ENCODE measurements at regions not wholly inside any gene's neighbourhood (a gene's known extent, or its start where the extent isn't known, plus 50 kb on each side); places are given as distances from the start of the nearest gene placed in this dataset.
"Not testable (repeated sequence)": the region's sequence is repeated elsewhere in the genome, so short reads cannot be mapped to it uniquely, and the experiment has no call there.

- peaks cover 38% of the 10 kb centered on the region for H3K4me1 Mint-ChIP-seq
- H3K4me3 Mint-ChIP-seq = no peak overlapping the region
- no peak for ATAC-seq
- no peaks in the 10 kb centered on the region for H3K27me3 Mint-ChIP-seq
- H3K9me3 Mint-ChIP-seq = peaks cover 18% of the 10 kb centered on the region
- H3K27ac Mint-ChIP-seq = no peak overlapping the region
- H3K36me3 Mint-ChIP-seq = peaks cover 2% of the 10 kb centered on the region
Observed at GRCh38 chr18:8908792-8909510, 193.5 kb upstream of the NDUFV2 start.

- peaks cover 22% of the 10 kb centered on the region for H3K9me3 Mint-ChIP-seq
- H3K4me1 Mint-ChIP-seq = peaks cover 39% of the 10 kb centered on the region
- H3K36me3 Mint-ChIP-seq = peaks cover 14% of the 10 kb centered on the region
- H3K27ac Mint-ChIP-seq = peak overlapping the region; percentile 96
- H3K4me3 Mint-ChIP-seq = no peak overlapping the region
- no peak for ATAC-seq
- H3K27me3 Mint-ChIP-seq = no peaks in the 10 kb centered on the region
Observed at GRCh38 chr18:8910186-8910822, 192.2 kb upstream of the NDUFV2 start.

DNA sequence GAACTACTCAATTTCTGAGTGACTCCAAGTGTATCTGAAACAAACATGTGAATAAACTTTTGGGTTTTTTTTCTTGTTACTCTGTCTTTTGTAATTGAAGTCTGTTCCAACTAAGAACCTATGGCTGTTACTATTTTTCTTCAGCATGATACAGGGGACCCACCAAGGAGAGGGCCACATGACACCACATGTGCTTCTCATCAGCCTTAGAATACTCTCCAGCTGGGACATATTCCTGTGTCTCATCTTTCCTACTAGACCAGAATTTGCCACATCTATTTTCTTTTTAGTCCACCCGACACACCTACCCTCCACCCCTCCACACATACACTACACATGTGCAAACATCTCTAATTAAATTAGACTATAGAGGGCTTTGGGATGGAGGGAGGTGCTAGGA, 191.7 kb upstream of the NDUFV2 start:
- H3K27me3 Mint-ChIP-seq = no peaks in the 10 kb centered on the region
- H3K36me3 Mint-ChIP-seq = peaks cover 14% of the 10 kb centered on the region
- no peak for ATAC-seq
- H3K27ac Mint-ChIP-seq = peak overlapping the region; percentile 96
- H3K4me1 Mint-ChIP-seq = peaks cover 39% of the 10 kb centered on the region
- no peak overlapping the region for H3K4me3 Mint-ChIP-seq
- H3K9me3 Mint-ChIP-seq = peaks cover 22% of the 10 kb centered on the region

DNA sequence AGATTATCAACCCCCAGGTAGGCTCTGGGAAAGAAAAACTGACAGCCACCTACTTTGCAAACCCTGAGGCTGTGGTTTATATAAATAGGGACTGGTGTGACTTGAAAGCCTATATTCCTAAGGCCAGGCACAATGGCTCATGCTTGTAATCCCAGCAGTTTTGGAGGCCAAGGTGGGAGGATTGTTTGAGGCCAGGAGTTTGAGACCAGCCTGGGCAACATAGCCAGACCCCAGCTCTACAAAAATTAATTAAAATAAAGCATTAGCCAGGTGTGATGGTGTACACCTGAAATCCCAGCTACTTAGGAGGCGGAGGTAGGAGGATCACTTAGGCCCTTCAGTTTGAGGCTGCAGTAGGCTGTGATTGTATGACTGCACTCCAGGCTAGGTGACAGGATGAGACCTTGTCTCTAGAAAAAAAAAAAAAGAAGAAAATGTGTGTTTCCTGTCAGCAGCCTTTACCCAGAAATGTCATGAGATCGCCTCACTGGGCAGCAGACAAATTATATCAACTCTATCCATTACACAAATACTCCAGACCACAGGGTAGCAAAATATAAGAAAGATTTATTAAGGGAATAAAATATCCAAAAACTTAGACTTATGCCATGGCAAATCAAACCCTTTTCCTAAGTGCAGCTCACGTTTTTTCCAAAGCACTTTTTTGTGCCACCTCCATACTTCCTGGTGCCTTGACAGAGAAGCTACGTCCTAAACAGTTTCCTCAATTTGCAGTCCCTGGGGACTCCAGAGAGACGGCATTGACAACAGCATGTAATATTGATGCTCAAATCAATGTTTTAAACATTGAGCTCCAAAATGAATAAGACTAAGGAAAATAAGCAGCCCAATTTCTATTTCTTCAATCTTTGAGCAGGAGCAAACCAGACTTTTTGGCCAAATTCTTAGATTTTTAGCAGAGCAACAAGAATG, 190.8 kb upstream of the NDUFV2 start:
- Mint-ChIP-seq H3K4me3 (no peak overlapping the region), H3K27me3 (no peaks in the 10 kb centered on the region), H3K9me3 (peaks cover 22% of the 10 kb centered on the region), H3K36me3 (peaks cover 14% of the 10 kb centered on the region), H3K4me1 (peaks cover 42% of the 10 kb centered on the region), H3K27ac (peak overlapping the region; percentile 96)
- ATAC-seq = peak; percentile 73

GRCh38 chr18:8912348-8913326, 189.9 kb upstream of the NDUFV2 start:
- H3K27me3 Mint-ChIP-seq = no peaks in the 10 kb centered on the region
- H3K9me3 Mint-ChIP-seq = peaks cover 19% of the 10 kb centered on the region
- H3K27ac Mint-ChIP-seq = peak overlapping the region; percentile 96
- H3K36me3 Mint-ChIP-seq = peaks cover 14% of the 10 kb centered on the region
- ATAC-seq = peak; percentile 79
- peak overlapping the region; percentile 34 for H3K4me3 Mint-ChIP-seq
- H3K4me1 Mint-ChIP-seq = peaks cover 48% of the 10 kb centered on the region

GRCh38 chr18:8913606-8914403, 188.7 kb upstream of the NDUFV2 start:
- Mint-ChIP-seq H3K4me1 (peaks cover 48% of the 10 kb centered on the region), H3K27ac (peak overlapping the region; percentile 96), H3K9me3 (peaks cover 17% of the 10 kb centered on the region), H3K36me3 (peaks cover 14% of the 10 kb centered on the region)
- H3K4me3 Mint-ChIP-seq, H3K27me3 Mint-ChIP-seq, ATAC-seq: not testable (repeated sequence)

DNA sequence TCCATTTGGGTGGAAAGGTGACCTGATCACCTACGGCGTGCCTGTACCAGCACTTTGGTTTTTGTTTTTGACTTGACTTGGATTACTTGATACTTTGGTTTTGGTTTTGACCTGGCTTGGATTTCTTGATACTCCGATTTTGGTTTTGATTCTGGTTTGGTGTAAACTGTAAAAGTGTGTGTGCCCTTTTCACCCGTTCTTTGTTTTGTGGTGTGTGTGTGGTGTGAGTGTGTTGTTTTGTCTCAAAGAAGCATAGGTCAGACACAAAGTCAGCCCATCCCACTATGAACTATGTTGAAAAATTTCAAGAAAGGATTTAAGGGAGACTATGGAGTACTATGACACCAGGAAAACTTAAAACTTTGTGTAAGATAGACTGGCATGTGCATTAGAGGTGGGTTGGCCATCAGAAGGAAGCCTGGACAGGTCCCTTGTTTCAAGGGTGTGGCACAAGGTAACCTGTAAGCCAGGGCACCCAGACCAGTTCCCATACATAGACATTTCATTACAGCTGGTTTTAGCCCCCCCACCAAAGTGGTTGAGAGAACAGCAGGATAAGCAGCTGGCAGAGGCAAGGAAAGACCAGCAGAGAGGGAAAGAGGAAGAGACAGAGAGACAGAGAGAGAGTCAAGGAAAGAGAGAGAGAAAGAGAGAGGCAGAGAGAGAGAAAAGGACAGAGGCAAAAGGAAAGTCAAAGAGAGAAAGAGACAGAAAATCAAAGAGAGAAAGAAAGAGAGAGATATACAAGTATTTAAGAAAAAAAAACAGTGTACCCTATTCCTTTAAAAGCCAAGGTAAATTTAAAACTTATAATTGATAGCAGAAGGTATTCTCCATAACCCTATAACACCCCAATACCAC, 187.9 kb upstream of the NDUFV2 start:
- ATAC-seq, H3K4me3 Mint-ChIP-seq, H3K27me3 Mint-ChIP-seq: not testable (repeated sequence)
- Mint-ChIP-seq H3K27ac (peak overlapping the region; percentile 96), H3K4me1 (peaks cover 48% of the 10 kb centered on the region), H3K36me3 (peaks cover 14% of the 10 kb centered on the region), H3K9me3 (peaks cover 16% of the 10 kb centered on the region)

GRCh38 chr18:8920856-8921787, 181.4 kb upstream of the NDUFV2 start:
- not testable (repeated sequence) for H3K4me1 Mint-ChIP-seq, ATAC-seq, H3K36me3 Mint-ChIP-seq, H3K4me3 Mint-ChIP-seq, H3K27me3 Mint-ChIP-seq, H3K9me3 Mint-ChIP-seq
- H3K27ac Mint-ChIP-seq = peak overlapping the region; percentile 23

DNA sequence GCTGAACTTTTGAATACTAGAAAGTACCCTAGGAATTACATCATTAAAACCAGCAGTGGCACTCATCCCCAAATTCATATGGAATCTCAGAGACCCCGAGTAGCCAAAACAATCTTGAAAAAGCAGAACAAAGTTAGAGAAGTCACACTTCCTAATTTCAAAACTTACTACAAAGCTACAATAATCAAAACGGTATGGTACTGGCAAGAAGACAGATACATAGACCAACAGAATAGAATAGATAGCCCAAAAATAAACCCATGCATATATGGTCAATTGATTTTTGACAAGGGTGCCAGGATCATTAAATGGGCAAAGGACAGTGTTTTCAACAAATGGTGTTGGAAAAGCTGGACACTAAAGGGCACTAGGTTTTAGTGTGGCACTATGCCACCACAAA, 176.0 kb upstream of the NDUFV2 start:
- ATAC-seq = no peak
- Mint-ChIP-seq H3K36me3 (no peaks in the 10 kb centered on the region), H3K27me3 (no peaks in the 10 kb centered on the region), H3K4me3 (no peak overlapping the region), H3K9me3 (peaks cover 12% of the 10 kb centered on the region), H3K27ac (no peak overlapping the region), H3K4me1 (peaks cover 18% of the 10 kb centered on the region)

DNA sequence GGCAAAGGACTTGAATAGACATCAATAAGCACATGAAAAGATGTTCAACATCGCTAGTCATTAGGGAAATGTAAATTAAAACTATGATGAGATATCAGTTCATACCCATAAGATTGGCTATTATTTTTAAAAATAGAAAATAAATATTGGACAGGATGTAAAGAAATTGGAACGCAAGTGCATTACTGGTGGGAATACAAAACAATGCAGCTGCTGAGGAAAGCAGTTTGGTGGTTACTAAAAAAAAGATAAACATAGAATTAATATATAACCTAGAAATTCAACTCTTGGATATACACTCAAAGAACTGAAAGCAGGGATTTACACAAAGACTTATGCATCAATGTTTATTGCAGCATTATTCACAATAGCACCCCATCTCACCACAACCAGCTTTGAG, 174.5 kb upstream of the NDUFV2 start:
- Mint-ChIP-seq H3K9me3 (peaks cover 14% of the 10 kb centered on the region), H3K27ac (no peak overlapping the region), H3K4me1 (peaks cover 21% of the 10 kb centered on the region)

DNA sequence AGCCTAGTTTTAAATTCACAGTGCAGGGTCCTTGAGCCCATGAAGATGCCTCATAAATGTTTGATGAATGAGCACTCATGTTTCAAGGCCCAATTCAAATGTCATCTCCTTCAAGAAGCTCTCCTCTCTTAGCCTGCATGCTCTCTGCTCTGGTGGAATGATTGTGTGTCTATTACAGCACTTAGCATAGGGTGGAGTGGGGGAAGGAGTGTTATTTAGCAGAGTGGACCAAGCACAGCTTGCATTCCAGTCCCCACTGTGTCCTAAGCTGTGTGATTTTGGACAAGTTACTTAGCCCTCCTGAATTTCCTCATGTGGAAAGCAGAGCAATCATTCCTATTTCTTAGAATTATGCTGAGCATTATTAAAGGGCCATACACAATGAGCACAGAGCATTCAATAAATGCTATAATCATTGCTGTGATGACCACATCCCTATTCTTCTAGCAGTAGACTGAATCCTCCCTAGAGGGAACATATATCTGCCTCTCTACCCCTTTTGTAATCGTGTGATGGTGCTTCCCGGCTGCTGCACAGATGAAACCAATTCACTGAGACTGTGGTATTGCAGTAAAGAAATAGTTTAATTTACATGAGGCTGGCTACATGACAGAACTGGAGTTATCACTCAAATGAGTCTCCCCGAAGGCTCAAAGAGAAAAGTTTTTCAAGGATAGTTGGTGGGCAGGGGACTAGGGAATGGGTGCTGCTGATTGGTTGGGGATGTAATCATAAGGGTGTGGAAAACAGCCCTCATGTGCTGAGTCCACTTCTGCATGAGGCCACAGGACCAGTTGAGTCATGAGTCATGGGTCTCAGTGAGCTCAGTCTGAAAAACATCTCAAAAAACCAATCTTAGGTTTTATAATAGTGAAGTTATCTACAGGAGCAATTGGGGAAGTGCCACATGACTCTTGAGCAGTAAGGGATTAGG, 173.4 kb upstream of the NDUFV2 start:
- Mint-ChIP-seq H3K4me3 (no peak overlapping the region), H3K9me3 (peaks cover 15% of the 10 kb centered on the region), H3K27ac (no peak overlapping the region), H3K27me3 (no peaks in the 10 kb centered on the region), H3K4me1 (peaks cover 27% of the 10 kb centered on the region), H3K36me3 (no peaks in the 10 kb centered on the region)
- ATAC-seq = no peak

More for the DNA sequence above, 174.5 kb upstream of the NDUFV2 start:
- no peak for ATAC-seq
- Mint-ChIP-seq H3K27me3 (no peaks in the 10 kb centered on the region), H3K36me3 (no peaks in the 10 kb centered on the region), H3K4me3 (no peak overlapping the region)

Measured in stimulated activated memory B cell treated with anti-CD40 and anti-IgM and Interleukin-4, amounts not matched to agents 10 μg/mL and 1 μg/mL and 100 μg/mL, for 72 hours (primary cell).